SKM-1 (cell line): ENCODE measurements at regions not wholly inside any gene's neighbourhood (a gene's known extent, or its start where the extent isn't known, plus 50 kb on each side); places are given as distances from the start of the nearest gene placed in this dataset.
"Not testable (repeated sequence)": the region's sequence is repeated elsewhere in the genome, so short reads cannot be mapped to it uniquely, and the experiment has no call there.

Source experiments
- DNase-seq: peaks from one replicate; lab custom pipeline; 2025; ENCODE audit not compliant: unreplicated experiment; lab: John Stamatoyannopoulos, UW

- DNase-seq: no peak
These were observed 220.8 kb upstream of the MON1B start for GRCh38 chr16:76970087-76970744.

- DNase-seq: no peak
These were observed 220.3 kb upstream of the MON1B start for GRCh38 chr16:76970745-76971099.

- DNase-seq: no peak
These were observed 214.9 kb upstream of the MON1B start for GRCh38 chr16:76976101-76976500.

- DNase-seq: no peak
These were observed 214.2 kb upstream of the MON1B start for GRCh38 chr16:76976756-76977155.

- DNase-seq: no peak
These were observed 206.8 kb upstream of the MON1B start for GRCh38 chr16:76984196-76984595.

GRCh38 chr16:76985392-76986045 lies 205.5 kb upstream of the MON1B start:
- no peak for DNase-seq

- DNase-seq: no peak
These were observed 202.5 kb upstream of the MON1B start for GRCh38 chr16:76988526-76988925.

GRCh38 chr16:77002644-77003043 lies 188.3 kb upstream of the MON1B start:
- DNase-seq: no peak

GRCh38 chr16:77009453-77009852 lies 181.5 kb upstream of the MON1B start:
- no peak for DNase-seq

GRCh38 chr16:77014441-77014840 lies 176.5 kb upstream of the MON1B start:
- no peak for DNase-seq

- DNase-seq: no peak
These were observed 160.4 kb upstream of the MON1B start for GRCh38 chr16:77030600-77030999.

GRCh38 chr16:77033516-77033915 lies 157.5 kb upstream of the MON1B start:
- DNase-seq: no peak

GRCh38 chr16:77035361-77035760 lies 155.6 kb upstream of the MON1B start:
- DNase-seq: no peak

- DNase-seq: no peak
These were observed 153.2 kb upstream of the MON1B start for GRCh38 chr16:77037696-77038347.

GRCh38 chr16:77041468-77041867 lies 149.5 kb upstream of the MON1B start:
- no peak for DNase-seq

- no peak for DNase-seq
These were observed 147.9 kb upstream of the MON1B start for GRCh38 chr16:77043076-77043475.

GRCh38 chr16:77046206-77046605 lies 144.8 kb upstream of the MON1B start:
- no peak for DNase-seq

- DNase-seq: no peak
These were observed 142.9 kb upstream of the MON1B start for GRCh38 chr16:77048085-77048484.

- DNase-seq: no peak
These were observed 141.4 kb upstream of the MON1B start for GRCh38 chr16:77049577-77049976.

- not testable (repeated sequence) for DNase-seq
These were observed 134.4 kb upstream of the MON1B start for GRCh38 chr16:77056597-77056996.

- DNase-seq: no peak
These were observed 133.7 kb upstream of the MON1B start for GRCh38 chr16:77057161-77057774.

- DNase-seq: no peak
These were observed 131.5 kb upstream of the MON1B start for GRCh38 chr16:77059446-77059845.
